A673 (cell line): ENCODE measurements at regions not wholly inside any gene's neighbourhood (a gene's known extent, or its start where the extent isn't known, plus 50 kb on each side); places are given as distances from the start of the nearest gene placed in this dataset.

Source experiments
- BruUV-seq: library from RNA; stranded (reverse); fragments of 400-500 nt; replicated peaks from 2 replicates; lab custom pipeline; 2021; lab: Mats Ljungman, UMichigan
- CTCF ChIA-PET: fragments of 300-600 bp; sonication (Branson Sonifier 250); formaldehyde crosslinking; loops from one replicate; lab custom pipeline; 2022; ENCODE audit warnings: antibody characterized with exemption; lab: Charles Lee
- POLR2A ChIA-PET: fragments of 300-600 bp; sonication (Branson Sonifier 250); formaldehyde crosslinking; loops from one replicate; lab custom pipeline; 2022; ENCODE audit warnings: antibody characterized with exemption; ENCODE audit not compliant: low non-redundant PET; lab: Charles Lee
- DNase-seq: peaks from one replicate; pipeline ENCODE4 v3.0.0-alpha.2; 2015; ENCODE audit warnings: low spot score
- H3K27ac ChIP-seq: fragments of 200-600 bp; sonication (generic); 2 replicates; pipeline ENCODE4 v1.5.1; 2016; ENCODE audit warnings: mixed run types, low read depth, mild to moderate bottlenecking, mixed read lengths, antibody characterized with exemption, low read length; ENCODE audit not compliant: poor library complexity, severe bottlenecking
- H3K27me3 ChIP-seq: fragments of 200-600 bp; sonication (generic); replicated peaks from 2 replicates; pipeline ENCODE4 v1.6.1; 2017; ENCODE audit warnings: mixed run types, low read depth, mild to moderate bottlenecking, mixed read lengths, antibody characterized with exemption, low read length; ENCODE audit not compliant: insufficient read depth, poor library complexity
- H3K36me3 ChIP-seq: fragments of 200-600 bp; sonication (generic); 2 replicates; pipeline ENCODE4 v1.6.1; 2016; ENCODE audit warnings: mixed run types, mild to moderate bottlenecking, mixed read lengths, antibody characterized with exemption, low read length; ENCODE audit not compliant: insufficient read depth, poor library complexity, severe bottlenecking
- H3K4me1 ChIP-seq: fragments of 200-600 bp; sonication (generic); 2 replicates; pipeline ENCODE4 v1.6.1; 2017; ENCODE audit warnings: mixed run types, mild to moderate bottlenecking, mixed read lengths, antibody characterized with exemption, low read length; ENCODE audit not compliant: insufficient read depth, poor library complexity, severe bottlenecking
- H3K4me3 ChIP-seq: fragments of 200-600 bp; sonication (generic); 2 replicates; pipeline ENCODE4 v1.5.1; 2016; ENCODE audit warnings: low read depth, mixed run types, mild to moderate bottlenecking, mixed read lengths, low read length; ENCODE audit not compliant: poor library complexity, severe bottlenecking
- H3K9me3 ChIP-seq: fragments of 200-600 bp; sonication (generic); 2 replicates; pipeline ENCODE4 v1.6.1; 2016; ENCODE audit warnings: mixed run types, low read depth, mild to moderate bottlenecking, mixed read lengths, antibody characterized with exemption, low read length; ENCODE audit not compliant: poor library complexity, severe bottlenecking
- CTCF ChIP-seq: fragments of 300-800, 200-600 bp; sonication (generic); conservative IDR thresholded peaks from 2 replicates; pipeline ENCODE4 v1.5.1; 2017; ENCODE audit warnings: low read depth, mild to moderate bottlenecking, antibody characterized with exemption, low read length, moderate library complexity, mixed read lengths
- EZH2 ChIP-seq: fragments of 200-600 bp; sonication (generic); IDR thresholded peaks from 2 replicates; pipeline ENCODE4 v1.6.1; 2017; ENCODE audit warnings: borderline replicate concordance, low read depth, mild to moderate bottlenecking, mixed read lengths, antibody characterized with exemption, low read length; ENCODE audit not compliant: poor library complexity, severe bottlenecking
- intact Hi-C: fragments of 100-400 bp; cut with micrococcal nuclease; formaldehyde crosslinking; loops from one replicate; pipeline ENCODE4 v1.10.0; 2022; ENCODE audit not compliant: unreplicated experiment

- no TSS peak for BruUV-seq
- Histone ChIP-seq H3K27ac (no peak overlapping the region), H3K27me3 (peaks cover 7% of the 10 kb centered on the region), H3K4me1 (no peaks in the 10 kb centered on the region), H3K36me3 (no peaks in the 10 kb centered on the region), H3K4me3 (no peak overlapping the region), H3K9me3 (no peaks in the 10 kb centered on the region)
- ChIA-PET CTCF (no interaction called here), POLR2A (no interaction called here)
- TF ChIP-seq EZH2 (no peak), CTCF (no peak)
- intact Hi-C loops: no loop called here
- DNase-seq: no peak
These were observed 237.9 kb downstream of the MYLK4 start for GRCh38 chr6:2512802-2513201.

- Histone ChIP-seq H3K36me3 (no peaks in the 10 kb centered on the region), H3K4me1 (no peaks in the 10 kb centered on the region), H3K27ac (no peak overlapping the region), H3K9me3 (no peaks in the 10 kb centered on the region), H3K27me3 (peaks cover 26% of the 10 kb centered on the region), H3K4me3 (no peak overlapping the region)
- intact Hi-C loops: no loop called here
- BruUV-seq: no TSS peak
- no peak for TF ChIP-seq CTCF
- TF ChIP-seq EZH2: no peak
- POLR2A ChIA-PET: no interaction called here
- CTCF ChIA-PET: no interaction called here
- no peak for DNase-seq
These were observed 240.4 kb downstream of the MYLK4 start for GRCh38 chr6:2510316-2510715.

GRCh38 chr6:2509711-2510110 is 241.0 kb downstream of the MYLK4 start:
- Histone ChIP-seq H3K4me1 (no peaks in the 10 kb centered on the region), H3K27ac (no peak overlapping the region), H3K36me3 (no peaks in the 10 kb centered on the region), H3K4me3 (no peak overlapping the region), H3K27me3 (peaks cover 26% of the 10 kb centered on the region), H3K9me3 (no peaks in the 10 kb centered on the region)
- no TSS peak for BruUV-seq
- DNase-seq: no peak
- intact Hi-C loops: no loop called here
- ChIA-PET POLR2A (no interaction called here), CTCF (no interaction called here)
- TF ChIP-seq EZH2 (no peak), CTCF (no peak)
